GM20000 (cell line): ENCODE measurements at regions not wholly inside any gene's neighbourhood (a gene's known extent, or its start where the extent isn't known, plus 50 kb on each side); places are given as distances from the start of the nearest gene placed in this dataset.
"Not testable (repeated sequence)": the region's sequence is repeated elsewhere in the genome, so short reads cannot be mapped to it uniquely, and the experiment has no call there.

Experiments
- DNase-seq: peaks from one replicate; pipeline ENCODE4 v3.0.0; 2012; ENCODE audit warnings: low spot score
- CTCF ChIP-seq: IDR thresholded peaks from 2 replicates; pipeline ENCODE4 v1.5.1; 2012; ENCODE audit warnings: mild to moderate bottlenecking, control low read depth; ENCODE audit errors: extremely low read depth, missing control alignments

- TF ChIP-seq CTCF, result no peak
- DNase-seq, result no peak
Measured at GRCh38 chr16:60640038-60640437, 1396.2 kb downstream of the CDH8 start.

GRCh38 chr16:60636636-60637035 is 1399.6 kb downstream of the CDH8 start:
- DNase-seq, result not testable (repeated sequence)

GRCh38 chr16:60636117-60636516 is 1400.1 kb downstream of the CDH8 start:
- DNase-seq, result no peak
- no peak for TF ChIP-seq CTCF

GRCh38 chr16:60635548-60635947 is 1400.7 kb downstream of the CDH8 start:
- no peak for DNase-seq
- TF ChIP-seq CTCF, result no peak

- no peak for DNase-seq
- TF ChIP-seq CTCF, result no peak
Measured at GRCh38 chr16:60611844-60612243, 1424.4 kb downstream of the CDH8 start.

- no peak for DNase-seq
- no peak for TF ChIP-seq CTCF
Measured at GRCh38 chr16:60608971-60609370, 1427.3 kb downstream of the CDH8 start.

- DNase-seq, result not testable (repeated sequence)
Measured at GRCh38 chr16:60605652-60606051, 1430.6 kb downstream of the CDH8 start.

- no peak for DNase-seq
Measured at GRCh38 chr16:60605176-60605575, 1431.1 kb downstream of the CDH8 start.

More at GRCh38 chr16:60605176-60605575, 1431.1 kb downstream of the CDH8 start:
- TF ChIP-seq CTCF, result no peak
